Astrocyte (in vitro differentiated cells and primary cell): ENCODE measurements at regions not wholly inside any gene's neighbourhood (a gene's known extent, or its start where the extent isn't known, plus 50 kb on each side); places are given as distances from the start of the nearest gene placed in this dataset.

Source experiments
- DNase-seq: peaks from one replicate; pipeline ENCODE4 v3.0.0-alpha.2; 2010; ENCODE audit warnings: low read depth
- FAIRE-seq: peaks from 2 replicates; lab custom pipeline; 2011; peaks lifted over from hg19 to GRCh38; lab: Jason Lieb, UNC
- H2AFZ ChIP-seq: 2 replicates; pipeline ENCODE4 v1.6.0; 2012; ENCODE audit warnings: low read depth, low read length, inconsistent platforms
- H3K27ac ChIP-seq: 2 replicates; pipeline ENCODE4 v1.5.1; 2011; ENCODE audit warnings: low read depth, low read length, inconsistent platforms
- H3K27me3 ChIP-seq: 2 replicates; pipeline ENCODE4 v1.6.0; 2011; ENCODE audit warnings: low read length, inconsistent platforms; ENCODE audit not compliant: insufficient read depth
- H3K36me3 ChIP-seq: 2 replicates; pipeline ENCODE4 v1.5.1; 2011; ENCODE audit warnings: low read length, inconsistent platforms; ENCODE audit not compliant: insufficient read depth
- H3K4me1 ChIP-seq: 2 replicates; pipeline ENCODE4 v1.5.1; 2011; ENCODE audit warnings: low read length, inconsistent platforms; ENCODE audit not compliant: insufficient read depth
- H3K4me2 ChIP-seq: 2 replicates; pipeline ENCODE4 v1.6.0; 2012; ENCODE audit warnings: low read length, inconsistent platforms
- H3K4me3 ChIP-seq: 2 replicates; pipeline ENCODE4 v1.5.1; 2011; ENCODE audit warnings: low read depth, mild to moderate bottlenecking, low read length, inconsistent platforms; ENCODE audit not compliant: insufficient read depth
- H3K79me2 ChIP-seq: 2 replicates; pipeline ENCODE4 v1.6.0; 2012; ENCODE audit warnings: mild to moderate bottlenecking, low read length, inconsistent platforms; ENCODE audit not compliant: insufficient read depth
- H3K9ac ChIP-seq: 2 replicates; pipeline ENCODE4 v1.6.0; 2012; ENCODE audit warnings: mild to moderate bottlenecking, low read length, inconsistent platforms
- H3K9me3 ChIP-seq: 2 replicates; pipeline ENCODE4 v1.5.1; 2012; ENCODE audit warnings: low read depth, mild to moderate bottlenecking, low read length, inconsistent platforms; ENCODE audit not compliant: insufficient read depth
- H4K20me1 ChIP-seq: 2 replicates; pipeline ENCODE4 v1.6.0; 2012; ENCODE audit warnings: low read length, inconsistent platforms; ENCODE audit not compliant: insufficient read depth
- H3K27ac Mint-ChIP-seq: one replicate; pipeline ENCODE4 v1.8.0; 2021; ENCODE audit warnings: mild to moderate bottlenecking, mixed read lengths; ENCODE audit not compliant: unreplicated experiment
- H3K27me3 Mint-ChIP-seq: one replicate; pipeline ENCODE4 v1.8.0; 2021; ENCODE audit warnings: low read depth, mixed read lengths; ENCODE audit not compliant: unreplicated experiment
- H3K36me3 Mint-ChIP-seq: one replicate; pipeline ENCODE4 v1.8.0; 2021; ENCODE audit warnings: low read depth, mixed read lengths; ENCODE audit not compliant: unreplicated experiment
- H3K4me1 Mint-ChIP-seq: one replicate; pipeline ENCODE4 v1.8.0; 2021; ENCODE audit warnings: low read depth, mixed read lengths; ENCODE audit not compliant: unreplicated experiment
- H3K4me3 Mint-ChIP-seq: one replicate; pipeline ENCODE4 v1.8.0; 2021; ENCODE audit warnings: mild to moderate bottlenecking, moderate library complexity, mixed read lengths; ENCODE audit not compliant: unreplicated experiment
- H3K9me3 Mint-ChIP-seq: one replicate; pipeline ENCODE4 v1.8.0; 2021; ENCODE audit warnings: mild to moderate bottlenecking, mixed read lengths; ENCODE audit not compliant: unreplicated experiment
- CTCF ChIP-seq: IDR thresholded peaks from 2 replicates; pipeline ENCODE4 v1.5.1; 2011; ENCODE audit warnings: low read depth, mild to moderate bottlenecking, inconsistent platforms, low read length, moderate library complexity; ENCODE audit not compliant: insufficient read depth
- EZH2 ChIP-seq: IDR thresholded peaks from 2 replicates; pipeline ENCODE4 v1.6.1; 2012; ENCODE audit warnings: mild to moderate bottlenecking, low read length, inconsistent platforms; ENCODE audit not compliant: insufficient read depth

GRCh38 chr6:150302520-150303176, 66.2 kb upstream of the IYD start:
- H3K36me3 Mint-ChIP-seq = no peaks in the 10 kb centered on the region
- Histone ChIP-seq H3K4me2 (peak overlapping the region; percentile 33), H3K79me2 (no peaks in the 10 kb centered on the region), H3K9ac (no peak overlapping the region), H3K27me3 (no peaks in the 10 kb centered on the region), H3K36me3 (no peaks in the 10 kb centered on the region), H4K20me1 (no peaks in the 10 kb centered on the region), H3K4me3 (no peak overlapping the region), H3K4me1 (peaks cover 11% of the 10 kb centered on the region), H3K27ac (no peak overlapping the region), H3K9me3 (no peaks in the 10 kb centered on the region), H2AFZ (no peak overlapping the region)
- FAIRE-seq = no peak
- peaks cover 3% of the 10 kb centered on the region for H3K27me3 Mint-ChIP-seq
- peak overlapping the region; percentile 41 for H3K27ac Mint-ChIP-seq
- DNase-seq = no peak
- H3K4me3 Mint-ChIP-seq = no peak overlapping the region
- peaks cover 15% of the 10 kb centered on the region for H3K4me1 Mint-ChIP-seq
- TF ChIP-seq EZH2 (no peak), CTCF (no peak)
- peaks cover 5% of the 10 kb centered on the region for H3K9me3 Mint-ChIP-seq

GRCh38 chr6:150303256-150303655, 65.6 kb upstream of the IYD start:
- Histone ChIP-seq H3K27me3 (no peaks in the 10 kb centered on the region), H2AFZ (no peak overlapping the region), H3K9ac (no peak overlapping the region), H3K4me3 (no peak overlapping the region), H3K79me2 (no peaks in the 10 kb centered on the region), H3K4me2 (no peak overlapping the region), H3K9me3 (no peaks in the 10 kb centered on the region), H3K36me3 (no peaks in the 10 kb centered on the region), H3K27ac (no peak overlapping the region), H3K4me1 (peaks cover 11% of the 10 kb centered on the region), H4K20me1 (no peaks in the 10 kb centered on the region)
- Mint-ChIP-seq H3K4me3 (no peak overlapping the region), H3K27me3 (peaks cover 3% of the 10 kb centered on the region), H3K27ac (no peak overlapping the region), H3K9me3 (peaks cover 2% of the 10 kb centered on the region), H3K36me3 (no peaks in the 10 kb centered on the region), H3K4me1 (peaks cover 13% of the 10 kb centered on the region)
- FAIRE-seq (no peak), DNase-seq (no peak)
- no peak for TF ChIP-seq CTCF
- TF ChIP-seq EZH2 = no peak

- Mint-ChIP-seq H3K9me3 (peaks cover 2% of the 10 kb centered on the region), H3K4me1 (peaks cover 13% of the 10 kb centered on the region), H3K36me3 (no peaks in the 10 kb centered on the region), H3K4me3 (no peak overlapping the region), H3K27me3 (peaks cover 3% of the 10 kb centered on the region), H3K27ac (no peak overlapping the region)
- TF ChIP-seq CTCF (no peak), EZH2 (no peak)
- no peak for DNase-seq
- Histone ChIP-seq H3K9me3 (no peaks in the 10 kb centered on the region), H3K4me2 (no peak overlapping the region), H2AFZ (no peak overlapping the region), H3K9ac (no peak overlapping the region), H3K79me2 (no peaks in the 10 kb centered on the region), H3K36me3 (no peaks in the 10 kb centered on the region), H3K4me1 (peaks cover 11% of the 10 kb centered on the region), H3K4me3 (no peak overlapping the region), H4K20me1 (no peaks in the 10 kb centered on the region), H3K27ac (no peak overlapping the region), H3K27me3 (no peaks in the 10 kb centered on the region)
- FAIRE-seq = no peak
Measured at GRCh38 chr6:150304429-150304828, 64.4 kb upstream of the IYD start.
